Common myeloid progenitor, CD34-positive (primary cell): ENCODE measurements at regions not wholly inside any gene's neighbourhood (a gene's known extent, or its start where the extent isn't known, plus 50 kb on each side); places are given as distances from the start of the nearest gene placed in this dataset.

ENCODE experiments used
- CTCF ChIA-PET: fragments of 350-600 bp; sonication (Branson Sonifier 250); formaldehyde crosslinking; loops from one replicate; lab custom pipeline; 2021; ENCODE audit warnings: antibody characterized with exemption; lab: Charles Lee
- POLR2A ChIA-PET: fragments of 350-600 bp; sonication (Branson Sonifier 250); formaldehyde crosslinking; loops from one replicate; lab custom pipeline; 2021; ENCODE audit warnings: antibody characterized with exemption; lab: Charles Lee
- DNase-seq, 3 donors: peaks; one replicate each; pipeline versions ENCODE4 v3.0.0 to v3.0.0-alpha.2; 2013
- H3K27ac ChIP-seq, 2 experiments: 1 replicate in 1 of 2; 2 replicates in 1 of 2; pipeline ENCODE4 v1.7.0; 2013; ENCODE audit warnings: inconsistent platforms in 2 of 2, low read length in 2 of 2, mild to moderate bottlenecking in 2 of 2, low read depth in 1 of 2, moderate library complexity in 1 of 2; ENCODE audit not compliant: severe bottlenecking in 2 of 2, insufficient read depth in 1 of 2, poor library complexity in 1 of 2
- H3K27me3 ChIP-seq, 5 experiments: replicated peaks in 2 of 5; 1 replicate in 3 of 5; 2 replicates in 2 of 5; pipeline versions ENCODE4 v1.6.1 to v1.7.0; 2013; ENCODE audit warnings: low read length in 4 of 5, mild to moderate bottlenecking in 2 of 5, moderate library complexity in 2 of 5, inconsistent platforms in 1 of 5; ENCODE audit not compliant: insufficient read depth in 5 of 5, control insufficient read depth in 4 of 5
- H3K36me3 ChIP-seq, 4 experiments: 1 replicate in 2 of 4; 2 replicates in 2 of 4; pipeline versions ENCODE4 v1.6.1 to v1.7.0; 2013; ENCODE audit warnings: low read length in 3 of 4, control low read depth in 1 of 4, mild to moderate bottlenecking in 1 of 4; ENCODE audit not compliant: control insufficient read depth in 4 of 4, insufficient read depth in 4 of 4
- H3K4me1 ChIP-seq, 4 experiments: 1 replicate in 3 of 4; 2 replicates in 1 of 4; pipeline versions ENCODE4 v1.6.1 to v1.7.1; 2013; ENCODE audit warnings: low read length in 3 of 4, mild to moderate bottlenecking in 3 of 4, control low read depth in 1 of 4, inconsistent platforms in 1 of 4, moderate library complexity in 1 of 4; ENCODE audit not compliant: control insufficient read depth in 4 of 4, insufficient read depth in 4 of 4; ENCODE audit errors: control extremely low read depth in 1 of 4
- H3K4me3 ChIP-seq, 7 experiments: 1 replicate in 4 of 7; 2 replicates in 3 of 7; pipeline versions ENCODE4 v1.5.1 to v1.7.0; 2013; ENCODE audit warnings: mild to moderate bottlenecking in 7 of 7, low read length in 6 of 7, moderate library complexity in 6 of 7, inconsistent platforms in 2 of 7, low read depth in 2 of 7, control low read depth in 1 of 7; ENCODE audit not compliant: insufficient read depth in 4 of 7, control insufficient read depth in 1 of 7; ENCODE audit errors: extremely low read depth in 1 of 7
- H3K9me3 ChIP-seq, 5 experiments: 1 replicate in 4 of 5; 2 replicates in 1 of 5; pipeline versions ENCODE4 v1.6.1 to v1.7.1; 2013; ENCODE audit warnings: low read length in 4 of 5, mild to moderate bottlenecking in 2 of 5, inconsistent platforms in 1 of 5, low read depth in 1 of 5, moderate library complexity in 1 of 5; ENCODE audit not compliant: control insufficient read depth in 4 of 5, insufficient read depth in 2 of 5; ENCODE audit errors: control extremely low read depth in 1 of 5
- WGBS: methylation state at CpG from one replicate; pipeline ENCODE4 v1.1.5; 2013; ENCODE audit not compliant: insufficient coverage; 5-methylcytosine and 5-hydroxymethylcytosine counted together

DNA sequence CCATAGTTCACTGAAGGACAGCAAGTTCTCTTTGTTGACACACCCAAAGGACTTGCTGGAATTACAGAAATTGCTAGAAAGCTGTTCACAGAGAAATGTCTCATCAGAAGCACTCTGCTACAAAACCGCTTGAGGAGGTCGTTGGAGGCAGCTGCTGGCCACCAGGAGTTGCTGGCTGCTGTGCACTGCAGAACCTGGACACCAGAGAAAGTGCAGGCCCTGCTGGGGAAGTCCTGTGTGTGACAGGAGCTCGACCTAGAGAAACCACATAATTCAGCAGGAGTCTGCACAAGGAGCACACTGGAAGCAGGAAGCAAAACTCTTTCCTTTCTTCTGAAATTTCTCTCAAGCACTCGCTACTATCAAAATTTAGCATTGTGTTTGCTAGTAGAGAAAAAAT lies 461.5 kb upstream of the GHITM start:
- POLR2A ChIA-PET, result no interaction called here
- whole genome bisulfite sequencing, result 25% methylated on average over 3 of the region's 4 CpGs
- Histone ChIP-seq H3K4me1 (no peaks in the 10 kb centered on the region), H3K27me3 (no peaks in the 10 kb centered on the region), H3K9me3 (no peaks in the 10 kb centered on the region), H3K4me3 (no peak overlapping the region), H3K27ac (no peak overlapping the region), H3K36me3 (no peaks in the 10 kb centered on the region)
- CTCF ChIA-PET, result no interaction called here
- no peak for DNase-seq

GRCh38 chr10:83678850-83679249 lies 460.5 kb upstream of the GHITM start:
- Histone ChIP-seq H3K4me3 (no peak overlapping the region), H3K27ac (no peak overlapping the region), H3K9me3 (no peaks in the 10 kb centered on the region), H3K4me1 (no peaks in the 10 kb centered on the region), H3K36me3 (no peaks in the 10 kb centered on the region), H3K27me3 (no peaks in the 10 kb centered on the region)
- 100% methylated on average over 2 of the region's 3 CpGs for WGBS
- ChIA-PET POLR2A (no interaction called here), CTCF (no interaction called here)
- DNase-seq, result no peak

DNA sequence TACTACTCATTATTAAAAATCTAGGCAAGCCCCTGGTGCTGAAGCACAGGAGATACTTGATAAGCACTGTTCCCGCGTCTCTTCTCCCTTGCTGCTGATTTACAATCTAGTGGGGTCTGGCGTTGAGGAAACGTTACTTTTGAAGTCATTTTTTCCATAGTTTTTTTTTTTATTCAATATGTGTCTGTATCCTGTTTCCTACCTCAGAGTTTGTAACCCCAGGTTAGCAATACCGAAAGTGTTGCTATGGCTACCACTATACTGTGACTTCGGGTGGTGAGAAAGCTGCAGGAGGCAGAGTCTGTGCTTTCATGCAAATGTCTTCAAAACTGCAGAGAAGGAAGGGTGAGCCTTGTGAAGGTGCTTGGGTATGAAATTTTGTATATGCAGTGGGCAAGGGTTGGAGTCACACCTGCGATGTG lies 458.8 kb upstream of the GHITM start:
- no peaks in the 10 kb centered on the region for H3K36me3 ChIP-seq
- no peak overlapping the region for H3K4me3 ChIP-seq
- no peaks in the 10 kb centered on the region for H3K4me1 ChIP-seq
- POLR2A ChIA-PET, result no interaction called here
- H3K27ac ChIP-seq, result no peak overlapping the region
- DNase-seq, result no peak
- CTCF ChIA-PET, result no interaction called here
- H3K9me3 ChIP-seq, result no peaks in the 10 kb centered on the region
- WGBS, result no CpG with 5 or more reads among the region's 7 CpGs
- no peaks in the 10 kb centered on the region for H3K27me3 ChIP-seq

- Histone ChIP-seq H3K4me3 (no peak overlapping the region), H3K9me3 (no peaks in the 10 kb centered on the region), H3K27me3 (no peaks in the 10 kb centered on the region), H3K4me1 (no peaks in the 10 kb centered on the region), H3K27ac (no peak overlapping the region), H3K36me3 (no peaks in the 10 kb centered on the region)
- ChIA-PET CTCF (no interaction called here), POLR2A (no interaction called here)
- DNase-seq, result no peak
- 100% methylated on average over 1 of the region's 2 CpGs for WGBS
Observed at GRCh38 chr10:83682414-83682813, 456.9 kb upstream of the GHITM start.

DNA sequence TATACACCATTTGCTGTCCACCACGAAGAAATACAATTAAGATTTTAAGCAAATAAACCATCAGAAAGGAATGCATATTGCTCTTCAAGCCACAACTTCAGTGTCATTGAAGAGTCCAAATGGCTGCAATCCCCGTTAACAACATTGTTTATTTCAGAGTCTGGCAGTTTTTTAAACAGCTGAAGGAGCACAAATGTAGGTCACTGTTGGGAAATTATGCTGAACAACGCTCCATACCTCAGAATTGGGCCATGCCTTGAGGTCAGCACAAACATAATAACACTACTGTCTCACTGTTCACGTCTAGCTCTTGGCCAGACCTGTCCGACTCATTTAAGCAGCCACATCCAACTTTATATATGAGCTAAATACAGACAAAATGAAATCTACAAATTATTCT lies 453.9 kb upstream of the GHITM start:
- POLR2A ChIA-PET, result no interaction called here
- Histone ChIP-seq H3K27me3 (no peaks in the 10 kb centered on the region), H3K27ac (no peak overlapping the region), H3K4me1 (no peaks in the 10 kb centered on the region), H3K4me3 (no peak overlapping the region), H3K36me3 (no peaks in the 10 kb centered on the region), H3K9me3 (no peaks in the 10 kb centered on the region)
- WGBS, result 72% methylated on average over 3 of the region's 5 CpGs
- CTCF ChIA-PET, result no interaction called here
- no peak for DNase-seq

DNA sequence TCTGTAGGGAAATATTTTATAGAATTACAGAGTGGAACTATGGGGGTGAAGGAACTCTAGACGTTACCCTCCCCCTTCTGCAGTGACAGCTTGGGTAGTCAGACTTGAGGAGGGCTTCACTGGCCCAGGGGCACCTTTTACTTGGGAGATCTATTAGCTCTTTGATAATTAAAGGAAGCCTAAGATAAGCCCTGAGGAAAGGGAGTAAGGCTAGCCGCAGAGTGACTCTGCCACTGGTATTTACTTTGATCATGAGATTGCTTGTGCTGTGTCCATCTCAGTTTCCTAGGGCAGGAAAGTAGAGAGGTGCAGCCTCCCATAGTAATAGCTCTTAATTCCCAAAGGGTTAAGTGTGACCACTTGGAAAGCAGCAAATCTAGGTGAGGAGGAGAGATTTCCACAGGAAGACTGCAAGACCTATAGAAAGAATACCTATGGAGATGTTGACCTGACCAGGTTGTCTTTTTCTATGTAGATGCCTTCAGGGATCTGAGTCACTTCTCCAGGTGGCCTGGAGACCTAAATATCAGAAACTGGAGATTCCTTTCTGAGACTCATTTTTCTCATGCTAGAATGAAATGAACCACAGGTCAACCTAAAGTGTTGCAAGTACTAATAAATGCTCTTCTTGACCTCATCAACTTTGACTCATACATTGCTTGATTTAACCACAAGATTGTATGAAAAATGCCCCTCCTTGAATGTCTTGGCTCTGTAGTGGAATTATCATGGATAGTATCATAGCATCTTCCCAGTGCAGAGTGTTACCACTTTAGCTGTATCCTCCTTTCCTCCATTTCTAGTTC lies 447.3 kb upstream of the GHITM start:
- Histone ChIP-seq H3K36me3 (no peaks in the 10 kb centered on the region), H3K27me3 (no peaks in the 10 kb centered on the region), H3K4me3 (no peak overlapping the region), H3K4me1 (no peaks in the 10 kb centered on the region), H3K27ac (no peak overlapping the region), H3K9me3 (no peaks in the 10 kb centered on the region)
- POLR2A ChIA-PET, result no interaction called here
- 100% methylated on average over 1 of the region's 2 CpGs for WGBS
- CTCF ChIA-PET, result no interaction called here
- no peak for DNase-seq

- Histone ChIP-seq H3K36me3 (no peaks in the 10 kb centered on the region), H3K4me1 (no peaks in the 10 kb centered on the region), H3K27ac (no peak overlapping the region), H3K9me3 (no peaks in the 10 kb centered on the region), H3K27me3 (no peaks in the 10 kb centered on the region), H3K4me3 (no peak overlapping the region)
- CTCF ChIA-PET, result no interaction called here
- POLR2A ChIA-PET, result no interaction called here
- no peak for DNase-seq
- WGBS, result 100% methylated on average over 1 of the region's 2 CpGs
Observed at GRCh38 chr10:83698899-83699298, 440.4 kb upstream of the GHITM start.
